Esophagus squamous epithelium (tissue), 5 donors: ENCODE measurements at regions not wholly inside any gene's neighbourhood (a gene's known extent, or its start where the extent isn't known, plus 50 kb on each side); places are given as distances from the start of the nearest gene placed in this dataset.

Source experiments
- DNase-seq: peaks from one replicate; lab custom pipeline; 2025; lab: John Stamatoyannopoulos, UW
- H3K27ac ChIP-seq, 4 donors: fragments of 200-600 bp; sonication (generic); one replicate each; pipeline ENCODE4 v1.5.1; 2016 to 2019; ENCODE audit warnings: mild to moderate bottlenecking in 1 of 4
- H3K27me3 ChIP-seq, 4 donors: fragments of 200-600 bp; sonication (generic); 1 replicate in 3 of 4; 2 replicates in 1 of 4; pipeline versions ENCODE4 v1.5.1 to v1.6.0; 2017 to 2021; ENCODE audit warnings: antibody characterized with exemption in 1 of 4
- H3K36me3 ChIP-seq, 3 donors: fragments of 200-600 bp; sonication (generic); one replicate each; pipeline ENCODE4 v1.5.1; 2016 to 2019
- H3K4me1 ChIP-seq, 3 donors: fragments of 200-600 bp; sonication (generic); one replicate each; pipeline ENCODE4 v1.5.1; 2017 to 2019
- H3K4me3 ChIP-seq, 4 donors: fragments of 200-600 bp; sonication (generic); 1 replicate in 3 of 4; 2 replicates in 1 of 4; pipeline ENCODE4 v1.5.1; 2016 to 2019; ENCODE audit warnings: mild to moderate bottlenecking in 2 of 4, moderate library complexity in 1 of 4
- H3K9me3 ChIP-seq, 3 donors: fragments of 200-600 bp; sonication (generic); one replicate each; pipeline ENCODE4 v1.5.1; 2016 to 2019
- POLR2A ChIP-seq, 4 donors: fragments of 450-650 bp; IDR thresholded peaks; one replicate each; pipeline ENCODE4 v1.6.1; 2017; ENCODE audit warnings: antibody characterized with exemption in 4 of 4, mild to moderate bottlenecking in 4 of 4, moderate library complexity in 3 of 4
- WGBS, 2 donors: methylation state at CpG; one replicate each; pipeline ENCODE4 v1.1.5; 2018; 5-methylcytosine and 5-hydroxymethylcytosine counted together
- intact Hi-C: fragments of 100-400 bp; cut with DNase I; formaldehyde crosslinking; loops from one replicate; pipeline ENCODE4 v1.15.0; 2022
- TF ChIP-seq, protein P1 (sequence below), 6 experiments: fragments of 450-650 bp in 4 of 6; fragments of 200-600 bp in 2 of 6; sonication (generic) in 2 of 6; IDR thresholded peaks; one replicate each; pipeline ENCODE4 v1.5.1; 2016 to 2019; ENCODE audit warnings: antibody characterized with exemption in 6 of 6, mild to moderate bottlenecking in 4 of 6, moderate library complexity in 4 of 6
- donor health status: DM: yes; HTN: yes; CAD: no.

GRCh38 chr10:7475046-7475911 lies 64.4 kb upstream of the SFMBT2 start:
- H3K4me1 ChIP-seq, result peaks cover 0 to 23% (median 0%) of the 10 kb centered on the region in 3 donors
- no peak for DNase-seq
- peaks cover 0 to 25% (median 0%) of the 10 kb centered on the region in 4 donors for H3K27me3 ChIP-seq
- WGBS, 2 donors, result 48 to 70% methylated on average over 13 to 22 of the region's 26 CpGs
- no peaks in the 10 kb centered on the region for H3K9me3 ChIP-seq
- no peak overlapping the region for H3K4me3 ChIP-seq
- no peaks in the 10 kb centered on the region for H3K36me3 ChIP-seq
- intact Hi-C loops, result no loop called here
- H3K27ac ChIP-seq, result peak overlapping the region in 1 of 4 donors; percentile 17
- TF ChIP-seq, protein P1, sequence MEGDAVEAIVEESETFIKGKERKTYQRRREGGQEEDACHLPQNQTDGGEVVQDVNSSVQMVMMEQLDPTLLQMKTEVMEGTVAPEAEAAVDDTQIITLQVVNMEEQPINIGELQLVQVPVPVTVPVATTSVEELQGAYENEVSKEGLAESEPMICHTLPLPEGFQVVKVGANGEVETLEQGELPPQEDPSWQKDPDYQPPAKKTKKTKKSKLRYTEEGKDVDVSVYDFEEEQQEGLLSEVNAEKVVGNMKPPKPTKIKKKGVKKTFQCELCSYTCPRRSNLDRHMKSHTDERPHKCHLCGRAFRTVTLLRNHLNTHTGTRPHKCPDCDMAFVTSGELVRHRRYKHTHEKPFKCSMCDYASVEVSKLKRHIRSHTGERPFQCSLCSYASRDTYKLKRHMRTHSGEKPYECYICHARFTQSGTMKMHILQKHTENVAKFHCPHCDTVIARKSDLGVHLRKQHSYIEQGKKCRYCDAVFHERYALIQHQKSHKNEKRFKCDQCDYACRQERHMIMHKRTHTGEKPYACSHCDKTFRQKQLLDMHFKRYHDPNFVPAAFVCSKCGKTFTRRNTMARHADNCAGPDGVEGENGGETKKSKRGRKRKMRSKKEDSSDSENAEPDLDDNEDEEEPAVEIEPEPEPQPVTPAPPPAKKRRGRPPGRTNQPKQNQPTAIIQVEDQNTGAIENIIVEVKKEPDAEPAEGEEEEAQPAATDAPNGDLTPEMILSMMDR (IDR thresholded peaks at IDR 0.05), result no peak
- TF ChIP-seq POLR2A (IDR thresholded peaks at IDR 0.05), result no peak

DNA sequence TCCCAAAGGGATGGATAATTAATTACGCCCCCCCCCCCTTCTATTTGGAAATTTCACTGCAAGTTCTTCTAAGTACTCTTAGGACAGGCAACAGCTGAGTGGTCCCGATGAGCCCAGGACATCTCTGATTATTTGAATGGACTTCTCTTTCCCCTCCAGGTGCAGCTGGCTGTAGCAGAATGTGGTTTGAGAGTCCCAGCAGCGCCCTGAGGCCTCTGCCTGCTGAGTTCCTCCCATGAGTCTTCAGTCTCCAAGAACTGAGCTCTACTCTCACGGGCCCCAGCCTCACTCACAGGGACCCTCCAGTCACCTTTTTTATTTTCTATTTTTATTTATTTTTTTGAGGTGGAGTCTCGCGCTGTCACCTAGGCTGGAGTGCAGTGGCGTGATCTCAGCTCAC lies 63.6 kb upstream of the SFMBT2 start:
- no peak for TF ChIP-seq POLR2A (IDR thresholded peaks at IDR 0.05)
- TF ChIP-seq, protein P1 (IDR thresholded peaks at IDR 0.05), result no peak
- H3K27me3 ChIP-seq, result peaks cover 0 to 34% (median 0%) of the 10 kb centered on the region in 4 donors
- WGBS, 2 donors, result 58 to 63% methylated on average over 7 of the region's 7 CpGs

DNA sequence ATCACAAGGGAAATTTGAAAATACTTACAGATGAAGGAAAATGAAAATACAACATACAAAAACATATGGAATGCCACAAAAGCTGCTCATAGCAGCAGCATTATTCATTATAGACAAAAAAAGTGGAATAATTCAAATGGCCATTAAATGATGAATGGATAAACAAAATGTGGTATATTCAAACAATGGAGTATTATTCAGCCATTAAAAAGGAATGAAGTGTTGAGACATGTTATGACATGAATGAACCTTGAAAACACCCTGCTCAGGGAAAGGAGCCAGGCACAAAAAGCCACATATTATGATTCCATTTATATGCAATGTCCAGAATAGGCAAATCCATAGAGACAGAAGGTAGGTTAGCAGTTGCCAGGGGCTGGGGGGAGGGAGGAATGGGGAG lies 62.6 kb upstream of the SFMBT2 start:
- no peaks in the 10 kb centered on the region for H3K36me3 ChIP-seq
- H3K27me3 ChIP-seq, result peaks cover 0 to 34% (median 0%) of the 10 kb centered on the region in 4 donors
- DNase-seq, result no peak
- TF ChIP-seq, protein P1 (IDR thresholded peaks at IDR 0.05), result no peak
- intact Hi-C loops, result no loop called here
- H3K27ac ChIP-seq, result no peak overlapping the region
- H3K4me3 ChIP-seq, result no peak overlapping the region
- no peaks in the 10 kb centered on the region for H3K9me3 ChIP-seq
- H3K4me1 ChIP-seq, result peaks cover 0 to 23% (median 0%) of the 10 kb centered on the region in 3 donors

More for the DNA sequence above, 63.6 kb upstream of the SFMBT2 start:
- H3K27ac ChIP-seq, result no peak overlapping the region
- H3K9me3 ChIP-seq, result no peaks in the 10 kb centered on the region
- intact Hi-C loops, result no loop called here
- no peak overlapping the region for H3K4me3 ChIP-seq
- no peaks in the 10 kb centered on the region for H3K36me3 ChIP-seq
- peaks cover 0 to 23% (median 0%) of the 10 kb centered on the region in 3 donors for H3K4me1 ChIP-seq
- DNase-seq, result no peak

- no peak for DNase-seq
- Histone ChIP-seq H3K4me3 (peak overlapping the region in 1 of 4 donors; percentile 0), H3K36me3 (no peaks in the 10 kb centered on the region), H3K9me3 (no peaks in the 10 kb centered on the region), H3K4me1 (peaks cover 0 to 23% (median 0%) of the 10 kb centered on the region in 3 donors), H3K27ac (peak overlapping the region in 2 of 4 donors; percentile 27 to 41), H3K27me3 (peaks cover 0 to 34% (median 0%) of the 10 kb centered on the region in 4 donors)
- no peak for TF ChIP-seq POLR2A (IDR thresholded peaks at IDR 0.05)
- TF ChIP-seq, protein P1 (IDR thresholded peaks at IDR 0.05), result no peak
- 44 to 58% methylated on average over 9 of the region's 9 CpGs for WGBS, 2 donors
- intact Hi-C loops, result no loop called here
Observed at GRCh38 chr10:7471720-7472367, 61.0 kb upstream of the SFMBT2 start.

DNA sequence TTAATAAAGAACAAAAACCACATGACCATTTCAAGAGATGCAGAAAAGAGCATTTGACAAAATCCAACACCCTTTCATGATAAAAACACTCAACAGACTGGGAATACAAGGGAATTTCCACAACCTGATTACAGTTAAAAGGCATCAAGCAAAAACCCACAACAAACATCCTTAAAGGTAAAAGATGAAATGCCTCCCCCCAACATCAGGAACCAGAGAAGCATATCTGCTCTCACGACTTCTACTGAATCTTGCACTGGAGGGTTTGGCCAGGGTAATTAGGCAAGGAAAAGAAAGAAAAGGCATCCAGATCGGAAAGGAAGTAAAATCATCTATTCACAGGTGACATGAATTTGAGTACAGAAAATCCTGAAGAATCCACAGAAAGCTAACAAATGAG lies 59.5 kb upstream of the SFMBT2 start:
- Histone ChIP-seq H3K27me3 (peaks cover 0 to 32% (median 0%) of the 10 kb centered on the region in 4 donors), H3K4me3 (no peak overlapping the region), H3K27ac (no peak overlapping the region), H3K36me3 (no peaks in the 10 kb centered on the region), H3K9me3 (no peaks in the 10 kb centered on the region), H3K4me1 (peaks cover 0 to 14% (median 0%) of the 10 kb centered on the region in 3 donors)
- intact Hi-C loops, result no loop called here
- no peak for TF ChIP-seq POLR2A (IDR thresholded peaks at IDR 0.05)
- TF ChIP-seq, protein P1 (IDR thresholded peaks at IDR 0.05), result no peak
- 62 to 73% methylated on average over 2 of the region's 2 CpGs for WGBS, 2 donors
- no peak for DNase-seq
